ENCODE measurements at regions not wholly inside any gene's neighbourhood (a gene's known extent, or its start where the extent isn't known, plus 50 kb on each side); places are given as distances from the start of the nearest gene placed in this dataset.
"Not testable (repeated sequence)": the region's sequence is repeated elsewhere in the genome, so short reads cannot be mapped to it uniquely, and the experiment has no call there.

DNA sequence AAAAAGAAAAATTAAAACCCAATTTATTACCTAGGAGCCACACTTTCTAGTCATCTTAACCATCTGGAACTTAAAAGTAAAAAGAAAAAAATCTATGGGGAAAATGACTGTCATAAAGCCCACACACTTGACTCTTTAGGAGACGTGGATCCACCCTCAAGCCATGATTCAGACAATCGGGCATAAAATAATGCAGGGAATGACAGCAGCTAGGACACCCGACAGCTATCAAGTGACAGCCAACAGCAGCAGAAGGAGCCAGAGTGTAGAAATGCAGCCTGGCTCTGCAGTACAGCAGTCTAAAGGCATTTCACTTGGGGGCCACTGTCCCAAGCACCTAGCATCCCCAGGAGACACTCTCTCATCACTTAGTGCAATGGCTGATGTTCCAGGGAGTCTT is 226.9 kb downstream of the CAAP1 start (continued):
- no peak for TF ChIP-seq E2F6 (IDR thresholded peaks at IDR 0.05)
- TF ChIP-seq POLR2AphosphoS5 (IDR thresholded peaks at IDR 0.05; ENCODE audit: low read depth, low read length) = no peak
- TF ChIP-seq SUZ12 (IDR thresholded peaks at IDR 0.05; ENCODE audit: low read length) = no peak
- TF ChIP-seq SIRT6 (IDR thresholded peaks at IDR 0.05; ENCODE audit: low read length) = no peak
- TF ChIP-seq CREB1 (IDR thresholded peaks at IDR 0.05) = no peak
- TF ChIP-seq CTBP2 (IDR thresholded peaks at IDR 0.05; ENCODE audit: borderline replicate concordance, insufficient read depth, insufficient read length, low read length) = no peak

DNA sequence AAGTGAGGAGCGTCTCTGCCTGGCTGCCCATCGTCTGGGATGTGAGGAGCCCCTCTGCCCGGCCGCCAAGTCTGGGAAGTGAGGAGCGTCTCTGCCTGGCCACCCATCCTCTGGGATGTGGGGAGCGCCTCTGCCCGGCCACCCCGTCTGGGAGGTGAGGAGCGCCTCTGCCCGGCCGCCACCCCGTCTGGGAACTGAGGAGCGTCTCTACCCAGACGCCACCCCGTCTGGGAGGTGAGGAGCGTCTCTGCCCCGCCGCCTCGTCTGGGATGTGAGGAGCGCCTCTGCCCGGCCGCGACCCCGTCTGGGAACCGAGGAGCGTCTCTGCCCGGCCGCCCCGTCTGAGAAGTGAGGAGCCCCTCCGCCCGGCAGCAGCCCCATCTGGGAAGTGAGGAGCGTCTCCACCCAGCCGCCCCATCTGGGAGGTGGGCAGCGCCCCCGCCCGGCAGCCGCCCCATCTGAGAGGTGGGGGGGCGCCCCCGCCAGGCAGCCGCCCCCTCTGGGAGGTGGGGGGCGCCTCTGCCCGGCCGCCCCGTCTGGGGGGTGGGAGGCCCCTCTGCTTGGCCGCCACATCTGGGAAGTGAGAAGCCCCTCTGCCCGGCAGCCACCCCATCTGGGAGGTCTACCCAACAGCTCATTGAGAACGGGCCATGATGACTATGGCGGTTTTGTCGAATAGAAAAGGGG is 228.4 kb downstream of the CAAP1 start:
- FAIRE-seq = not testable (repeated sequence)

More for the DNA sequence above, 228.4 kb downstream of the CAAP1 start:
- H3K36me3 ChIP-seq (ENCODE audit: control insufficient read depth in 2 of 4, insufficient read depth in 4 of 4, low read length in 3 of 4); H2BK5ac ChIP-seq (ENCODE audit: low read depth, low read length); H2AK5ac ChIP-seq (ENCODE audit: low read depth, low read length); H4K91ac ChIP-seq (replicated peaks; ENCODE audit: insufficient read length, low read length); DNase-seq (ENCODE audit: low read depth in 1 of 2, low spot score in 2 of 2); H3K56ac ChIP-seq (replicated peaks; ENCODE audit: insufficient read length, low read depth, low read length); H3K79me1 ChIP-seq (ENCODE audit: low read depth, low read length); H3K14ac ChIP-seq (ENCODE audit: insufficient read length); H2BK20ac ChIP-seq (ENCODE audit: low read length); H3K4me1 ChIP-seq (replicated peaks in 1 of 4; ENCODE audit: control insufficient read depth in 3 of 4, insufficient read depth in 4 of 4, low read length in 3 of 4); H3K27ac ChIP-seq (ENCODE audit: low read depth, low read length); H2BK12ac ChIP-seq (ENCODE audit: low read depth, low read length); H2BK15ac ChIP-seq (ENCODE audit: low read length); H4K5ac ChIP-seq (ENCODE audit: insufficient read length, low read depth, low read length); H3K4me3 ChIP-seq (ENCODE audit: extremely low read depth in 1 of 4, insufficient read depth in 2 of 4, low read depth in 3 of 4, low read length in 4 of 4); POLR2A ChIA-PET (ENCODE audit: partially characterized antibody); H2BK120ac ChIP-seq (replicated peaks; ENCODE audit: low read depth, low read length); H2AFZ ChIP-seq (ENCODE audit: low read length); H3K4ac ChIP-seq (replicated peaks; ENCODE audit: insufficient read length, low read depth, low read length); H3K9ac ChIP-seq (replicated peaks in 1 of 4; ENCODE audit: extremely low read depth in 1 of 4, low read depth in 3 of 4, low read length in 3 of 4); H4K20me1 ChIP-seq (replicated peaks in 1 of 2; ENCODE audit: control insufficient read depth in 1 of 2, insufficient read depth in 2 of 2, low read length in 2 of 2); H3K27me3 ChIP-seq (replicated peaks in 1 of 4; ENCODE audit: control insufficient read depth in 3 of 4, extremely low read depth in 1 of 4, insufficient read depth in 3 of 4, low read length in 3 of 4); H3K79me2 ChIP-seq (ENCODE audit: control insufficient read depth in 1 of 2, insufficient read depth in 2 of 2, low read length in 2 of 2); H4K8ac ChIP-seq (ENCODE audit: extremely low read depth, insufficient read depth, low read length); H3K23ac ChIP-seq (ENCODE audit: insufficient read length); H3K23me2 ChIP-seq (ENCODE audit: low read depth, low read length); H3K4me2 ChIP-seq (ENCODE audit: insufficient read depth in 1 of 2, low read depth in 2 of 2, low read length in 2 of 2); H3K18ac ChIP-seq (ENCODE audit: extremely low read depth, low read length): not testable (repeated sequence)
- CTCF ChIA-PET (ENCODE audit: partially characterized antibody) = interaction anchor here (1.6 kb wide), 1 partner anchor 9 kb away, joined by 4 read pairs; no protein-coding TSS in a partner anchor
- WGBS, 2 experiments (ENCODE audit: extremely low coverage in 1 of 2, insufficient coverage in 1 of 2, insufficient read length in 1 of 2, insufficient replicate concordance in 2 of 2, low coverage in 1 of 2, low lambda C conversion rate in 2 of 2, missing lambda C conversion rate in 1 of 2) = 99% methylated on average over 24 of the region's 49 CpGs; no CpG with 5 or more reads in 1 of the 2 experiments
- peaks cover 0 to 16% of the 10 kb centered on the region in 2 experiments; a peak in 2 of 4 replicates for H3K9me3 ChIP-seq (ENCODE audit: insufficient read depth in 2 of 2, low read depth in 1 of 2, low read length in 1 of 2)
